ENCODE measurements at regions not wholly inside any gene's neighbourhood (a gene's known extent, or its start where the extent isn't known, plus 50 kb on each side); places are given as distances from the start of the nearest gene placed in this dataset.

DNA sequence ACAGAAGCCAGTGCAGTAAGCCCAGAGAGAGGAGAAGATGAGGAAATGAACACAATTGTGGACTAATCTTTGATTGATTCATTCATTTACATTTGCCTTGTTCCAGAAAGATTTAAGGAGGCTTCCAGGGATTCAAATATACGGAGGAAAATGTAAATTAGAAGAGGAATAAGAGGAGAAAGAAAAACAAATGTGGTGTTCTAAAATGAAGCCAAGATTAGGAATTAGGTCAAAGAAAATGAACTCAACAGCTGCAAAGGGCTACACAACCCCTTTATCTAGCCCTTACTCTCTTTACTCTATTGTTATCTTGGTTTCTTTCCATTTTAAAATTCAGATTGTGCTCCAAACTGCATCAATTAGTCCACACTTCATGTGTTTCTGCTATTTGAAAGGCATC, 196.8 kb downstream of the SPATA18 start:
- TF ChIP-seq, protein P1, sequence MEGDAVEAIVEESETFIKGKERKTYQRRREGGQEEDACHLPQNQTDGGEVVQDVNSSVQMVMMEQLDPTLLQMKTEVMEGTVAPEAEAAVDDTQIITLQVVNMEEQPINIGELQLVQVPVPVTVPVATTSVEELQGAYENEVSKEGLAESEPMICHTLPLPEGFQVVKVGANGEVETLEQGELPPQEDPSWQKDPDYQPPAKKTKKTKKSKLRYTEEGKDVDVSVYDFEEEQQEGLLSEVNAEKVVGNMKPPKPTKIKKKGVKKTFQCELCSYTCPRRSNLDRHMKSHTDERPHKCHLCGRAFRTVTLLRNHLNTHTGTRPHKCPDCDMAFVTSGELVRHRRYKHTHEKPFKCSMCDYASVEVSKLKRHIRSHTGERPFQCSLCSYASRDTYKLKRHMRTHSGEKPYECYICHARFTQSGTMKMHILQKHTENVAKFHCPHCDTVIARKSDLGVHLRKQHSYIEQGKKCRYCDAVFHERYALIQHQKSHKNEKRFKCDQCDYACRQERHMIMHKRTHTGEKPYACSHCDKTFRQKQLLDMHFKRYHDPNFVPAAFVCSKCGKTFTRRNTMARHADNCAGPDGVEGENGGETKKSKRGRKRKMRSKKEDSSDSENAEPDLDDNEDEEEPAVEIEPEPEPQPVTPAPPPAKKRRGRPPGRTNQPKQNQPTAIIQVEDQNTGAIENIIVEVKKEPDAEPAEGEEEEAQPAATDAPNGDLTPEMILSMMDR (IDR thresholded peaks at IDR 0.05; ENCODE audit: insufficient read depth, low read length) = no peak
- no peak for TF ChIP-seq POLR2AphosphoS5 (IDR thresholded peaks at IDR 0.05; ENCODE audit: low read depth)
- TF ChIP-seq, protein P2, sequence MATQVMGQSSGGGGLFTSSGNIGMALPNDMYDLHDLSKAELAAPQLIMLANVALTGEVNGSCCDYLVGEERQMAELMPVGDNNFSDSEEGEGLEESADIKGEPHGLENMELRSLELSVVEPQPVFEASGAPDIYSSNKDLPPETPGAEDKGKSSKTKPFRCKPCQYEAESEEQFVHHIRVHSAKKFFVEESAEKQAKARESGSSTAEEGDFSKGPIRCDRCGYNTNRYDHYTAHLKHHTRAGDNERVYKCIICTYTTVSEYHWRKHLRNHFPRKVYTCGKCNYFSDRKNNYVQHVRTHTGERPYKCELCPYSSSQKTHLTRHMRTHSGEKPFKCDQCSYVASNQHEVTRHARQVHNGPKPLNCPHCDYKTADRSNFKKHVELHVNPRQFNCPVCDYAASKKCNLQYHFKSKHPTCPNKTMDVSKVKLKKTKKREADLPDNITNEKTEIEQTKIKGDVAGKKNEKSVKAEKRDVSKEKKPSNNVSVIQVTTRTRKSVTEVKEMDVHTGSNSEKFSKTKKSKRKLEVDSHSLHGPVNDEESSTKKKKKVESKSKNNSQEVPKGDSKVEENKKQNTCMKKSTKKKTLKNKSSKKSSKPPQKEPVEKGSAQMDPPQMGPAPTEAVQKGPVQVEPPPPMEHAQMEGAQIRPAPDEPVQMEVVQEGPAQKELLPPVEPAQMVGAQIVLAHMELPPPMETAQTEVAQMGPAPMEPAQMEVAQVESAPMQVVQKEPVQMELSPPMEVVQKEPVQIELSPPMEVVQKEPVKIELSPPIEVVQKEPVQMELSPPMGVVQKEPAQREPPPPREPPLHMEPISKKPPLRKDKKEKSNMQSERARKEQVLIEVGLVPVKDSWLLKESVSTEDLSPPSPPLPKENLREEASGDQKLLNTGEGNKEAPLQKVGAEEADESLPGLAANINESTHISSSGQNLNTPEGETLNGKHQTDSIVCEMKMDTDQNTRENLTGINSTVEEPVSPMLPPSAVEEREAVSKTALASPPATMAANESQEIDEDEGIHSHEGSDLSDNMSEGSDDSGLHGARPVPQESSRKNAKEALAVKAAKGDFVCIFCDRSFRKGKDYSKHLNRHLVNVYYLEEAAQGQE (IDR thresholded peaks at IDR 0.05; ENCODE audit: insufficient replicate concordance, low read depth) = no peak
- TF ChIP-seq SPI1 (IDR thresholded peaks at IDR 0.05; ENCODE audit: borderline replicate concordance, low read depth) = no peak
- TF ChIP-seq GABPA (IDR thresholded peaks at IDR 0.05; ENCODE audit: low read depth) = no peak
